SU-DHL-6 (cell line): ENCODE measurements at regions not wholly inside any gene's neighbourhood (a gene's known extent, or its start where the extent isn't known, plus 50 kb on each side); places are given as distances from the start of the nearest gene placed in this dataset.

Experiments
- H2AFZ ChIP-seq: fragments of 200-600 bp; sonication (generic); 2 replicates; pipeline ENCODE4 v1.6.1; 2014; ENCODE audit warnings: low read depth, mild to moderate bottlenecking, moderate library complexity, mixed read lengths, antibody characterized with exemption, low read length; ENCODE audit not compliant: severe bottlenecking
- H3F3A ChIP-seq: fragments of 200-600 bp; shearing (Covaris generic); 2 replicates; pipeline ENCODE4 v1.6.0; 2016; ENCODE audit warnings: antibody characterized with exemption, mild to moderate bottlenecking; ENCODE audit not compliant: insufficient read depth
- H3K27ac ChIP-seq: fragments of 200-600 bp; sonication (generic); 2 replicates; pipeline ENCODE4 v1.5.1; 2016; ENCODE audit warnings: low read depth, mild to moderate bottlenecking, low read length, moderate library complexity, mixed read lengths
- H3K27me3 ChIP-seq: fragments of 200-600 bp; sonication (generic), shearing (Covaris generic); 2 replicates; pipeline ENCODE4 v1.6.0; 2014; ENCODE audit warnings: mild to moderate bottlenecking, low read length
- H3K36me3 ChIP-seq: fragments of 200-600 bp; sonication (generic); 2 replicates; pipeline ENCODE4 v1.6.1; 2014; ENCODE audit warnings: mild to moderate bottlenecking, low read length, mixed read lengths
- H3K4me2 ChIP-seq: fragments of 300-600, 200-600 bp; shearing (Covaris generic), sonication (generic); 2 replicates; pipeline ENCODE4 v1.6.0; 2014; ENCODE audit warnings: low read length, low read depth, mild to moderate bottlenecking; ENCODE audit not compliant: poor library complexity, severe bottlenecking
- H3K4me3 ChIP-seq: fragments of 200-600 bp; sonication (generic); 2 replicates; pipeline ENCODE4 v1.5.1; 2014; ENCODE audit warnings: antibody characterized with exemption, low read length, mild to moderate bottlenecking, mixed read lengths; ENCODE audit not compliant: insufficient read depth, poor library complexity, severe bottlenecking
- H3K79me2 ChIP-seq: fragments of 200-600 bp; sonication (generic); 2 replicates; pipeline ENCODE4 v1.6.1; 2014; ENCODE audit warnings: mild to moderate bottlenecking, low read length, moderate library complexity; ENCODE audit not compliant: insufficient read depth
- H3K9ac ChIP-seq: fragments of 200-600 bp; sonication (generic); 2 replicates; pipeline ENCODE4 v1.7.0; 2014; ENCODE audit warnings: mild to moderate bottlenecking, low read length
- H3K9me2 ChIP-seq: fragments of 200-600 bp; sonication (generic); replicated peaks from 2 replicates; pipeline ENCODE4 v1.6.1; 2014; ENCODE audit warnings: low read length; ENCODE audit not compliant: insufficient read depth
- H3K9me3 ChIP-seq: fragments of 200-600 bp; sonication (generic); 2 replicates; pipeline ENCODE4 v1.6.1; 2014; ENCODE audit warnings: low read length, mixed read lengths; ENCODE audit not compliant: insufficient read depth
- H4K20me1 ChIP-seq: fragments of 200-600 bp; sonication (generic); 2 replicates; pipeline ENCODE4 v1.6.1; 2014; ENCODE audit warnings: low read depth, mild to moderate bottlenecking, antibody characterized with exemption, low read length, moderate library complexity, mixed read lengths
- EZH2phosphoT487 ChIP-seq: fragments of 200-600 bp; sonication (generic), shearing (Covaris generic); conservative IDR thresholded peaks from 2 replicates; pipeline ENCODE4 v1.6.1; 2018; ENCODE audit warnings: mild to moderate bottlenecking, antibody characterized with exemption, low read length, moderate library complexity, mixed read lengths
- TF ChIP-seq, protein P1 (sequence below): fragments of 200-600 bp; sonication (generic); IDR thresholded peaks from one replicate; pipeline ENCODE4 v1.5.1; 2017; ENCODE audit warnings: antibody characterized with exemption, mild to moderate bottlenecking, low read length, moderate library complexity; ENCODE audit not compliant: insufficient read depth, poor library complexity, severe bottlenecking

DNA sequence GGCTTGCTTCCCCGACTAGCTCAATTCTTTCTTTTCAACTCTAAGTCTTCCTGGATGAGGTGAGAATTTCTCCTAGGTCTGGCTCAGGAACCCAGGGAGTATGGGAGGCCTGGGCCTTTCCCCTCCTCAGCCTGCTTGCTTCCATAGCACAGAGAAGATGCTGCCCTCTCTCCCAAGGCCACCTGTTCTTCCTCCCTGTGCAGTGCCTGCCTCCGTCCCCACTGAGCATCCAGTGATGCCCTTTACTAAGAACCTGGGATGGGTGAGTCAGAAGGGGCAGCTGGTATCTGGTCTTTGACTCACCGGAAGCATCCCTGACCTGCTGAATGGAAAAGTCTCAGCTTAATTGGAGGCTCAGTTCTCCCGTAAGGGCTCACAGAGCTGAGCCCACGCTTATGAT, 607.9 kb downstream of the BUD13 start:
- no peaks in the 10 kb centered on the region for H3K36me3 ChIP-seq
- no peaks in the 10 kb centered on the region for H3K9me3 ChIP-seq
- H3K9ac ChIP-seq, result no peak overlapping the region
- H3K4me3 ChIP-seq, result no peak overlapping the region
- no peaks in the 10 kb centered on the region for H3K79me2 ChIP-seq
- TF ChIP-seq EZH2phosphoT487, result no peak
- TF ChIP-seq, protein P1, sequence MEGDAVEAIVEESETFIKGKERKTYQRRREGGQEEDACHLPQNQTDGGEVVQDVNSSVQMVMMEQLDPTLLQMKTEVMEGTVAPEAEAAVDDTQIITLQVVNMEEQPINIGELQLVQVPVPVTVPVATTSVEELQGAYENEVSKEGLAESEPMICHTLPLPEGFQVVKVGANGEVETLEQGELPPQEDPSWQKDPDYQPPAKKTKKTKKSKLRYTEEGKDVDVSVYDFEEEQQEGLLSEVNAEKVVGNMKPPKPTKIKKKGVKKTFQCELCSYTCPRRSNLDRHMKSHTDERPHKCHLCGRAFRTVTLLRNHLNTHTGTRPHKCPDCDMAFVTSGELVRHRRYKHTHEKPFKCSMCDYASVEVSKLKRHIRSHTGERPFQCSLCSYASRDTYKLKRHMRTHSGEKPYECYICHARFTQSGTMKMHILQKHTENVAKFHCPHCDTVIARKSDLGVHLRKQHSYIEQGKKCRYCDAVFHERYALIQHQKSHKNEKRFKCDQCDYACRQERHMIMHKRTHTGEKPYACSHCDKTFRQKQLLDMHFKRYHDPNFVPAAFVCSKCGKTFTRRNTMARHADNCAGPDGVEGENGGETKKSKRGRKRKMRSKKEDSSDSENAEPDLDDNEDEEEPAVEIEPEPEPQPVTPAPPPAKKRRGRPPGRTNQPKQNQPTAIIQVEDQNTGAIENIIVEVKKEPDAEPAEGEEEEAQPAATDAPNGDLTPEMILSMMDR, result no peak
- H3F3A ChIP-seq, result no peaks in the 10 kb centered on the region
- H3K27me3 ChIP-seq, result no peaks in the 10 kb centered on the region
- no peaks in the 10 kb centered on the region for H4K20me1 ChIP-seq
- no peak overlapping the region for H3K4me2 ChIP-seq
- no peaks in the 10 kb centered on the region for H3K9me2 ChIP-seq
- no peak overlapping the region for H2AFZ ChIP-seq
- no peak overlapping the region for H3K27ac ChIP-seq

DNA sequence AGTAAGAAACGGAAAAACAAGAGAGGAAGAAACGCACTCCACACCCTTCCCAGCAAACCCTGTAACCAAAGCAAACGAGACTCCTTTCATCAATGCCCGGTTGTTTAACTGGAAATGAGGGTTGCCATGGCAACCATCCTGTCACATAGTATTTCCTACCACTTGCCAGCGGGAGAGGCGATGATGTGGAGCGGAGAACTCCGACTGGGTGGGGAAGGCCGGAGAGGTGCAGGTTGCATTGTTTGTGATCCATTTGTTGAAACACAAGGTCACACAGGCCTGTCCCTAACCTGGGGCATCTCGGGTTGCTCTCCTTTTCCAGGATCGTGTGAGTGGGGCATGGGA, 609.9 kb downstream of the BUD13 start:
- Histone ChIP-seq H3K27me3 (no peaks in the 10 kb centered on the region), H3K36me3 (no peaks in the 10 kb centered on the region), H3F3A (no peaks in the 10 kb centered on the region), H3K27ac (no peak overlapping the region), H3K9ac (no peak overlapping the region), H3K79me2 (no peaks in the 10 kb centered on the region), H3K4me2 (no peak overlapping the region), H4K20me1 (no peaks in the 10 kb centered on the region), H3K9me3 (no peaks in the 10 kb centered on the region), H3K9me2 (no peaks in the 10 kb centered on the region), H3K4me3 (no peak overlapping the region), H2AFZ (no peak overlapping the region)
- TF ChIP-seq EZH2phosphoT487, result no peak
- TF ChIP-seq, protein P1, result no peak

DNA sequence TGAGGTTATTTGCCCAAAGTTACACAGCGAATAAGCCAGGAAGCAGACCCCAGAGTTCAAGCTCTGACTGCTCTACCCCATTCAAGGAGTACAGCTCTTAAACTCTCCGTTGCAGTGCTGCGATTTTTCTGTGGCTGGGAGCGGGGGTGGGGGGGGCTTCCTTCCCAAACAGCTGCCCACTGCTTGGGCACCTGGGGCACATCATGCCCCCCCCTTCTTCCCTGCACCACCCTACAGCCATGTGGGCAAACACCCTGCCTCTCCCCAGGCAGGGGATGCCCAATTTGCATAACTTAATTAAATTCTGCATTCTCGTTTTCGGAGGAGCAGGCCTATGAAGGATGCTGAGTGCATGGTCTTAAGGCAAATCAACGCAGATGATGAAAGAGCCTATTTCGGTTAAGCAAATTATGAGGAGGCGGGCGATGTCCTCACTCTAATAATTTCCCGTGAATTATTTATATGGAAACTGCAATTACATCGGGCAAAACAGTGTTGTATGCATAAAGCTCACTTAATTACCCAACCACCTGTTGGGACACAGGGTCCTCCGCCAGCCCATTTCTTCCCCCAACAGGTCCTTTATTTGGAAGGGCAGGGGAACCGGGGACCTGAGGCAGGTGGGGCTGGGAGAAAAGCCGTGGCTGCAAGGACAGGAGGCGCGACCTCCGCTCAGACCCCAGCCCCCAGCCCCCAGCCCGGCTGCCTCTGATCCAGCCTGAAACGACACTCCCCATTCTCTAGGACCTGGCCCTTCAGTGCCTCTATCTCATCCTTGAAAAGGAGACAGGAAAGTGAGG, 610.5 kb downstream of the BUD13 start:
- H4K20me1 ChIP-seq, result no peaks in the 10 kb centered on the region
- no peak overlapping the region for H3K27ac ChIP-seq
- no peak overlapping the region for H2AFZ ChIP-seq
- no peaks in the 10 kb centered on the region for H3K9me2 ChIP-seq
- no peak overlapping the region for H3K4me2 ChIP-seq
- H3K27me3 ChIP-seq, result no peaks in the 10 kb centered on the region
- TF ChIP-seq EZH2phosphoT487, result no peak
- TF ChIP-seq, protein P1, result no peak
- no peaks in the 10 kb centered on the region for H3K36me3 ChIP-seq
- no peaks in the 10 kb centered on the region for H3F3A ChIP-seq
- no peaks in the 10 kb centered on the region for H3K79me2 ChIP-seq
- H3K9ac ChIP-seq, result no peak overlapping the region
- H3K9me3 ChIP-seq, result no peaks in the 10 kb centered on the region
- no peak overlapping the region for H3K4me3 ChIP-seq
